Stimulated activated CD4-positive, alpha-beta T cell treated with anti-CD3 and anti-CD28 coated beads, Interleukin-15, amount 100 ng/mL, for 1 hour (primary cell): ENCODE measurements at regions not wholly inside any gene's neighbourhood (a gene's known extent, or its start where the extent isn't known, plus 50 kb on each side); places are given as distances from the start of the nearest gene placed in this dataset.

Experiments used
- DNase-seq, 2 donors: peaks; one replicate each; pipeline ENCODE4 v3.0.0-alpha.2; 2020; ENCODE audit warnings: low read depth in 1 of 2, low spot score in 1 of 2

GRCh38 chr11:79950741-79951140 lies 509.9 kb upstream of the TENM4 start:
- DNase-seq, result no peak

DNA sequence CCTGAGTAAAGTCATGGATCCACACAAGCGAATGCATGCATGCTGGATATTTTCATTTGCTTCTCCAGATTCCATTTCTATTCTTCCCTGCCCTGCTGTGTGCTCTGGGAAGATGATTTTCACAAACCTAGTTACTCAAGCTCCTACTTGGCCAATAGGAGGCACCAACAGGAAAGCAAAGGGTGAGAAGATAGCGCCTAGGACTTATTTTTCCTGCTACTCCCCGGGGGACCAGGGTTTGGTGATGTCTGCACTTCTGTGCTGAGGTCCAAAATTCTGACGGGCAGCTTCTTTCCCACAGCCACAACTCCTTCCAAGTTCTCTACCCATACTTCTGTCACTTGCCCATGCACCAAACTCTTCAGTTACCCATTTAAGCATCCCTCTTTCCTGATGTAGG lies 509.3 kb upstream of the TENM4 start:
- no peak for DNase-seq

- no peak for DNase-seq
Measured at GRCh38 chr11:79949574-79949973, 508.7 kb upstream of the TENM4 start.

GRCh38 chr11:79942646-79943045 lies 501.8 kb upstream of the TENM4 start:
- no peak for DNase-seq

GRCh38 chr11:79942090-79942489 lies 501.3 kb upstream of the TENM4 start:
- no peak for DNase-seq

- DNase-seq, result no peak
Measured at GRCh38 chr11:79940974-79941735, 500.3 kb upstream of the TENM4 start.

- no peak for DNase-seq
Measured at GRCh38 chr11:79940165-79940564, 499.3 kb upstream of the TENM4 start.

- DNase-seq, result no peak
Measured at GRCh38 chr11:79939111-79939510, 498.3 kb upstream of the TENM4 start.

- no peak for DNase-seq
Measured at GRCh38 chr11:79937676-79938334, 497.0 kb upstream of the TENM4 start.

DNA sequence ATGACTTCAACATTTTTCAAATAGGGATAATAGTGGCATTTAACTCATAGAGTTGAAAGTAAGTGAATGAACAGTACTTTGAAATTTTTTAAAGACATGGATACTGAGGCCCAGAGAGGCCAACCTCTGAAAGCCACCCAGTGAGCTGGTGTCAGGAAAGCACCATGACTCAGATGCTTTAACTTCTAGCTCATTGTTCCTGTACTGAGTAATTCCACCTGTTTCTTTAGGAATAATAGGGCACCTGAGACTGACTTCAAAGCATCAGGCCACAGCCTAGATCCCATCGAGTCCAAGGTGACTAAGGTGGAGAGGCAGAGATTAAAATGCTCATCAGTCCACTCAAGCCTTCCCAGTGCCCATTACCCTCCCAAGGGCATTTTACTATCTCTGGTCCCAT lies 491.8 kb upstream of the TENM4 start:
- DNase-seq, result no peak

- DNase-seq, result no peak
Measured at GRCh38 chr11:79931692-79932091, 490.9 kb upstream of the TENM4 start.

GRCh38 chr11:79926707-79927106 lies 485.9 kb upstream of the TENM4 start:
- DNase-seq, result no peak

DNA sequence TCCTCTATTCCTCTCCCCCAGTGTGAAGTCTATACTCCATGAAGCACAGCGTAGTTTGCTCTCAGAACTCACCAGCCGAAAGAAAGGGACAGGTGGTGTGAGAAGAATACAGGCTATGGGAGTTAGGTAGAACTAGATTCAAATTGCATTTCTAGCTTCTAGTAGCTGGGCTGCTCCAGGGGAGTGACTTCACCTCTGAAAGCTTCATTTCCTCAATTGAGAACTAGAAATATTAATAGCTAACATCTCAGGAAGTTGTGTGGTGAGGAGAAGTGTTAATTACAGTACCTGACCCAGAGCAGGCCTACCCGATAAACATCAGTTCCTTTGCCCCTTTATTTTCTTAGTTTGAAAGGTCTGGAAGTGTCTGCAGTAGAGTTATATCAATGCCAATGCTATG lies 484.7 kb upstream of the TENM4 start:
- DNase-seq, result no peak

GRCh38 chr11:79922641-79923040 lies 481.8 kb upstream of the TENM4 start:
- DNase-seq, result no peak

DNA sequence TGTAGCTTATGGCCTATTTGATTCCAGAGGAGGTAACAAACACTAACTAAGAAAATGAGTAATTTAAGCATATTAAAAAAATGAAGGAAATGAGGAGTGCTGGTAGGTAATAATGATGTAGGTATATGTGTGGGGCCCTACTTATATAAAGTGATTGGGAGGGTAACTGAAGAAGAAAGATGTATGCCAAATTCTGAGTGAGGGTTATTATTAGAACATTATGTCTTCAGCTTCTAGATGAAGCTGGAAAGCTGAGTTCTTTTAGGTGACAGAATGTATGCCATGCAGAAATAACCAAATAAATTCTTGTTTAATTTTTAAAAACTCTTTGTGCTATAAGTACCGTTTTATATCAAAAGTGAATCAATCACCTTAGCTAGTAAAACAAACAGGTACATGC lies 479.6 kb upstream of the TENM4 start:
- DNase-seq, result no peak

DNA sequence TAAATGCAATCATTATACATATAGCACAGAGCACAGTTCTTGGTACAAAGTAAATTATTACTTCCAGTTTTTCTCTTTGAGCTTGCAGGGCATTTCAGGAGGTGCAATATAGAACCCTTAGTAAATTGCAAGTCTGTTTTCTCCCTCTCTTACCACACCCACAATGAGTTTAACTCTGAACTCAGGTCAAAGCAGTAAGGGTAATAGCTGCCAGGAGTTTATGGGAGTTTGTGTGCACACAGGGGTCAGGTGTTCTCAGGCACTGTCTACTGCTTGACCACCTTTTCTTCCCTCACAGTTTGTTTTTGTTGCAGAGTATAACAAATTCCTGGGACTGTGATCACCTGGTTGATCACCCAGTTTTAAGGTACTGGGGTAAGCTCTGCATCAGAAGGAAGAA lies 478.5 kb upstream of the TENM4 start:
- DNase-seq, result no peak

- no peak for DNase-seq
Measured at GRCh38 chr11:79918846-79919245, 478.0 kb upstream of the TENM4 start.

DNA sequence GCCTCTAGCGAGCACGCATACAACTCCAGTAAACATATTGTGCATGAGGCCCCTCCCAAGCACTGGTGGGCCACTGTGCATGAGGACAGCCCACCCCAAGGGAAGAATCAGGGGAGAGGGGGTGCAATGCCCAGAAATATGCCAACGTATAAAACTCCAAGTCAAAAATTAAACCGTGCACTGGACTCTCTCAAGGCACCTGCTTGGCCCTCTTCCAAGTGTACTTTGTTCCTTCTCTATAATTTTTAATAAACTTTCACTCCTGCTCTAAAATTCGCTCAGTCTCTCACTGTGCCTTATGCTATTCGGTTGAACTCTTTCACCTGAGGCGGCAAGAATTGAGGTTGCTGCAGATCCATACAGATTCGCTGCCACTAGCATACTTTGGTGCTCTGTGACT lies 465.3 kb upstream of the TENM4 start:
- DNase-seq, result no peak

DNA sequence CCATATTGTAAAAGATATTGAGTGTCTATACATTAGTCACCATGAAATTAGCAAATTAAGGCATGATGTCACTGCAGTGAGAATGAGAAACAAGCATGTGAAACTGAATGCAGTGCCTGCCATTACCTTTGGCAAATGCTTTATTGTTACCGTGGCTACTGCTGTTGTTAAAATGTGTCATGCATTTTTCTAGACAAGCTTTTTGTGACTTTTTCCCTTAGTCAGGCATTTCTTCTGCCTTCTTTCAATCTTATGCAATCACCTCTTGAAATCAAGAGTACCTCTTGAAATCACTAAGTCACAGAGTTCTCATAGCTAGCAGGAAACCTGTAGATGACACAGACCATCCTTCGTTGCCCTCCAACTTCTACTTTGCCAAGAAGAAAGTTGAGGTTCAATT lies 461.7 kb upstream of the TENM4 start:
- DNase-seq, result no peak

DNA sequence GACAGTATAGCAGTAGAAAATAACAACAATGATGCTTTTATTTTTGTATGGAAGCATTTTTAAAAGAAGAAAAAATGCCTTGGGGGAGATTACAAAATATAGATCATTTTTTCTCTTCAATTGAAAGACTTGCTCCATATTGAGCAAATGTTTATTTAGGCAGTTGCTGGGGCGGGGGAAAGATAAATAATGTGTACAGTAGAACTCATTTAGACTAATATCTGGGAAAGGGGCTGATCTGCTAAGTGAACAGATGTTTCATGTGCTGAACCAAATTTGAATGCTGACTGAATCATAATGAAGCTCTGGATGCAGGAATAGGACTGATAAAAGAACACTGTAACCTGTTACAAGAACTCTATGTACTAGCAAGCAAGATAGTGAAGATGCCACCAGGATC lies 457.1 kb upstream of the TENM4 start:
- DNase-seq, result no peak

DNA sequence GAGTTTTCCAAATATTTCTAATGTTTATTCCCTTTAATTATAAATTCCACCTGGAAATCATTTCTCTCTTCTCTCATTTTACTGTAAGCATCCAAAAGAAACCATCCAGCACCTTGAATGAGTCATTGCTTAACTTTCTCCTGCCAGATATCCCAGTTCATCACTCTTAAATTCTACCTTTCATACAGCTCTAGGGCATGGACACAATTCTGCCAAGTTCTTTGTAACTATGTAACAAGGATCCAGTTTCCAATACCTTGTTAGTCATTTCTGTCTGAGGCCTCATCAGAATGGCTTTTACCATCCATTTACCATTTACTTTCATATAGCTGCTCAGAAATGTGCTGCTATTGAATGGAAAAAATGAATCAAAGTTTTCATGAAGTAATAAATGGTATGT lies 455.4 kb upstream of the TENM4 start:
- no peak for DNase-seq

DNA sequence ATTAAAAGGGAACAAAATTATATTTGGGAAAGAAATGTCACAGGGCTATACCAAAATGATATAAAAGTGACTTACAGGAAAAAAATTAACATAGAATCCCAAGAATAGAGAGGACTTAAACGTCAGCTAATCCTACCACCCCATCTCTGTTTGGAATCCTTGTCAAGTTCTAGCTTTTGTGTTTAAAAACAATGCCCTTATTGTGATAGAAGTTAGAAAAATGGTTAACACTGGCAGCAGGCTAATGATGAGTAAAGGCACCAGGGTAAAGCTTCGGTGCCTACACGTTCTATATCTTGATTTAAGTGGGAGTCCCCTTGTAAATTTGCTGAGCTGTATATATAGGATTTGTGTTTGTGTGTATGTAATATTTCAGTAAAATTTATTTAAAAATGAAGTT lies 453.3 kb upstream of the TENM4 start:
- no peak for DNase-seq

DNA sequence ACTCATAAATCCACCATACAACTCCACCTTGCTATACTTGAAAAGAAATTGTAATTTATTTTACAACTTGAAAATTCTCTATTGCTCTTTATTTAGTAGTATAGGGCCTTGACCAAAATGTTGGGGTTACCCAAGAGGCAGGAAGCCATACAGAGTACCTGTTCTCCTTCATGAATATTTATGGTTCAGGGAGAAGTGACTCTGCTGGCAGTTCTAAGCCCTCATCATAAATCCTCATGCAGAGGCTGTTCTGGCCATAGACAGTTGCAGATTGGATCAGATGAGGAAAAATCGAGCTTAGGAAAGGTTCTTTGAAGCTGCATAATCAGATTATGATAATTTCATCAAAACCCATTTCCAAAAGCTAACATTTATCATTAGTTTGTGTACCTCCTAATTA lies 449.4 kb upstream of the TENM4 start:
- DNase-seq, result no peak
